HG03139 (cell line): ENCODE measurements at regions not wholly inside any gene's neighbourhood (a gene's known extent, or its start where the extent isn't known, plus 50 kb on each side); places are given as distances from the start of the nearest gene placed in this dataset.

Experiments
- ATAC-seq: cut with Tn5 transposase; IDR thresholded peaks from one replicate; pipeline ENCODE4 v1.9.1; 2021; ENCODE audit not compliant: unreplicated experiment

DNA sequence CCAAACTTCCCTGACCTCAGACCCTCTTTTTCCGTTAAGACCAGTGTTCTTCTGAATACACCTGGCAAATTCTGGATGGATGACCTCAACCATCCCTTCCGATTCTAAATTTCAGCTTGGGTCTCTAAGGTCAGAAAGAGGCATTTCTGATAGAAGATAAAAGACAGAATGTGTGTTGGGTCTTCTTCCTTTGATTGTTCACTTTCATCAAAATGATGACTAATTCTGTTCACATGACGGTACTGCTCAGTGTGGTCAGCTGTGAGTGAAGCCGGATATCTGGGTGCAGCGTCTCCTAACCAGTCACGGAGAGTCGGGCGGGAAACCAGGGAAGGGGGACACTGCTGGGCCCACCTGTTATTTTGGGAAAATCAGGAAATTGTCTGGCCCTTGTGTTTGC, 151.6 kb upstream of the NAV2 start:
- no peak for ATAC-seq

DNA sequence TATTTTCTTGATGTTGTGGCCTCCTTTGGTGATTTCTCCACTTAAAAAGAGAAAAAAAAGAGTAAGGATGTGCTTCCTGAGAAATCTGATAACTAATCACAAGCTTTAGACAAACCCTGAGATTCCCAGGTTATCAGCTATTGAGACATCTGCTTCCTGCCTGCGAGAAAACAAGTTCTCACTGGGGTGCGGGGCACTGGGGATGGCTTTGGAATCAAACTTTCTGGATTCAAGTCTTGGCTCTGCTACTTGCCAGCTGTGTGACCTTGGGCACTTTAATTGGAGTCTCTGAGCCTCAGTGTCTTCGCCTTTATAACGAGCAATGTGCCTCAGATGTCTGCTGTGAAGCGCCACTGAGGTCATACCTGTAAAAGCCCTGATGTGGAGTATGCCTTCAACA, 152.5 kb upstream of the NAV2 start:
- no peak for ATAC-seq

DNA sequence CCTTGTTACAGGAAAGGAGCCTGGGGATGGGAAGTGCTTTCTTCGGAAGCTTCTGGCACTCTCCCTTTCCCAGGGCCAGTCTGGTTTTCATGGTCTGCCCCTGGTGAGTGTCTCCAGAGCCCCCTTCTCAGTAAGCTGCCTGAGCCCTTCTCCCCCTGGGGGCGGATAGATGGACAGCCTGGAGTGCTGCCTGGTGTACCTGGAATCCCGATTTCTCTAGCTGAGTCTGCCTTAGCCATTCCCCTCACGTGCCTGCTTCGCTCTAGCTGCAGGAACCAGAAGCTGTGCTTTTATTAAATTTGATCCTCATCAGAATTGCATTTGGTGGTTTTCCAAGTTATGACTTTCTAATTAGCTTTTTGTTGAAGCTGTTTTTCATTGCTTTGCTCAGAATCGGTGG, 152.9 kb upstream of the NAV2 start:
- no peak for ATAC-seq

DNA sequence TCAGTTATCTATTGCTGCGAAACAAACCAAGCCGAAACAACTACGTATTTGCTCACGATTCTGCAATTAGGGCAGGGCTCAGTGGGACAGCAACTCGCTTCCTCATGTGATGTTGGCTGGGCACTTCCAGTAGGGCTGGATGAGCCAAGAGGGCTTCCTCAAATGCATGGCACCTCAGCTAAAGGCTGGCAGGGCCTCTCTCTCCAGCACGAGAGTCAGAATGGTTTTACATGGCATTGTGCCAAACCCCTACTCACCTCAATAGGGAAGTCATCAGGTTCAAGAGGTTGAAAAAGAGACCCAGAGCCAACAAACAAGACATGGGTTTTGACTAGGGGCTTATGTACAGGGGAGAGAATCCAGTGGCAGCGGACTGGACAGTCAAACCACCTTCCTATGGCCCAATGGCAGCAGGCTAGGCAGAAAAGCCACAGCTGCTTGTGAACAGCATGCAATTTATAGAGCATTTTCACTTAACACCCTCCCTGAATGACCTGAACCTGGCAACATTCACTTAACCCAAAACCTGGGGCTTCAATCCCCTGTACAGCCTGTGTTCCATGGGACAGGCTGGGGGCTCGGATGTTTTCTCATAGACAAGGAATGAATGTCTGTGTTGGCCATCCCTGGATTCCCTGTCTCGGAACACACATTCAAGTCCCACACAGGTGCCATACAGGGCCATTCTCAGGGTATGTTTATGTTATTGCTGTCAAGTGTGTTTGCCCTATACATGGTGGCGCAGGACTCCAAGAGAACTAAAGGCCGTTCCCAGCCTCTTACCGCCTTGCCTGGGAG, 154.2 kb upstream of the NAV2 start:
- ATAC-seq: no peak

DNA sequence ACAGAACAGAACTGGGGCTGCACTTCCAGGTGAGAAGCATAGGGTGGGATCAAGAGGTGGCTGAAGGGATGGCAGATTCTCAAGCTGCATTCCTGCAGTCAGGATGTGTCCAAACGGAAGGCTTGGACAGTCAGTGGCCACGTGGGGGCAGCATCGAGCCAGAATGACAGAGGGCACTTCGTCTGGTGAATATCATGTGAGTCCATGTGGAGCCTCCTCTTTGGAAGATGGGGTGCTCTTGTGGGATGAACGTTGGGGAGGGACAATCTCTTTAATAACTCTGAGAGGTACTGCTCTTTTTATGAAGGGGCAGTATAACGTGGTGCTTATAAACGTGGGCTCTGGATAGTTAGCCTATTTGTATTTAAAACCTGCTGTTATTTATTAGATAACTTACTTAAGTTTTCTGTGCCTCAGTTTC, 154.9 kb upstream of the NAV2 start:
- no peak for ATAC-seq

DNA sequence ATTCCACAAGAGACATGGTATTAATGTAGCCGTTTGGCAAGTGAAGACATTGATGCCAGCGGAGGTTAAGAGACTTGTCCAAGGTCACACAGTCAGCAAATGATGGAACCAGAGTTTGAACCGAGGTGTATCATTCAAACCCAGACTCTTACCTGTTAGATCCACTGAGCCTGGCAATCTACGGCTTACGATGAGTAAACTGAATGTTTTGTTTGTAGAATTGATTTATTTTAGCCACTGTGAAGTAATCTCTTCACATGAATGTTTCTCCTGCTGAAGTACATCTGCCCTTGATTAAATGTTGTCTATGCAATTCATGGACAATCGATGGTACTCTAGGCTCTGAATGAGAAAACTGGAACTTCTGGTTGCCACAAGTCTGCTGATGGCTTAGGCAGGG, 155.5 kb upstream of the NAV2 start:
- no peak for ATAC-seq

DNA sequence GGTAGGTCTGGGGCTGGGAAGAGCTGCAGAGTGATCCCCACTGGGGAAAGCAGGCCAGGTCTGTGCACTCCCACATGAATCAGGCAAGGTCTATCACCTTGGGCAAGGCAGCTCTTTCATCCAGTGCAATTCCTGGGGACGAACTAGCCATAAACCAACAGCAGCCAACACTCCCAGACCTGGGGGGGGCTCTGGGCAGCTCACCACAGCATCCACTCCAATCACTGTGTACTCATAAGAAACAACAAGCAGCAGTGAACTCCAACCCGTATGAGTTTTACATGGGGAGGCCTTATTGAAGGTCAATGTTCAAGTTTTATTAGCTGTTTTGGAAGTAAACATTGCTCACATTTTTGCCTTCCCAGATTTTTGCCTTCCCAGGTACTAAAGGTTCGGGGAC, 157.4 kb upstream of the NAV2 start:
- no peak for ATAC-seq

DNA sequence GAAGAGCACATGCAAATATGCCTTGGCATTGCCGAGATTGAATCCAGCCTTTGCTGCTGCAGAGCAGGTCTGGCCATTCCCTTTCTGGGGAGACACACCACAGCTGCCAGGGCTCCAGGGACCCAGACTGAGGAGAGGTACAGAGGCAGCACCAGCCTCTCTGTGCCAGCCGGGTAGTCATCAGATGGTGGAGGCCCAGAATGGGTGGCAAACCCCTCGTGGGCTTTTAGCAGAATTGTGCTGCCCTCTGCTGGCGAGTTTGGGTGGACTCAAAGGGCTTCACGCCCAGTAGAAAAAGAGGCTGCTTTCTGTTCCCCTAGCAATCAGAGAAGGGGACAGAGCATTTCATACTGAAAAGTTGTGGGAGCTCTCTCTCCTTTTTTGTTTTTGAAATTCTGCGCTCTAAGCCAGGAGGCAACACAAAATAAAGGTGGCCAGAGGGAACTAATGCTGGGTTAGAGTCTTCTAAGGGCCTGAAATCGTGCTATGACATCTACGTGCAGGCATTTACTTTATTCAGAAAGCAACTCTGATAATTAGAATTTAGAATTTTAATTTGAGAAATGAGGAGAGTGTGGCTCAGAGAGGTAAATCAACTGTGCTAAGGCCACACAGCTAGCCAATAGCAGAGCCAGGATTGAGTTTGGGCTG, 158.8 kb upstream of the NAV2 start:
- ATAC-seq: no peak

DNA sequence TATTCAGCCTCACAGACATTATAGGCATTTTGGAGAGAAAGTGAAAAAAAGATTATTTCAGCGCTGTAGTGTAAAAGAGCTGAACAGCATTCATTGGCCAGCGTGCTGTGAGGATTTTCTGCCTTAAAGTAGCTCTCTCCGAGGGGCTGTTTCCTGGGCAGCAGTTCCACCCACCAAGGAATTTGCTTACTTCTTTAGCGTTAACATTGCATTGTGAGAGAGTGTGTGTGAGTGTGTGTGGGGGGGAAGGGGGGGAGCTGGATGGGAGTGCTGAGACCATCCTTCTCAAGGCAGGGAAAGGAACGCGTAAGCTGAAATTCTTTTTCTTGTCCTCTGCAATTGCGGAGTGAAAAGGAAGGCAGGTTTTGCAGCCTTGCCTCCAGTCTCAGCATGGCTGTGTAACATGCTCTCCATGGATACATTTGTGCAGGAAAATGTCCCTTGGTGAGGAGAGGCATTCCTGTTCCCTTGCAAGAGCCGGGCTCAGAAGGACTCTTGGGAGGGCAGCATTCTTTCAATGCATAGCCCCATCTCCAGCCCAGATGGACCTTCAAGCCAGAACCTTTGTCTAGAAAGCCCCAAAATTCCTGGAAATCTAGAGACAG, 159.9 kb upstream of the NAV2 start:
- ATAC-seq: no peak

DNA sequence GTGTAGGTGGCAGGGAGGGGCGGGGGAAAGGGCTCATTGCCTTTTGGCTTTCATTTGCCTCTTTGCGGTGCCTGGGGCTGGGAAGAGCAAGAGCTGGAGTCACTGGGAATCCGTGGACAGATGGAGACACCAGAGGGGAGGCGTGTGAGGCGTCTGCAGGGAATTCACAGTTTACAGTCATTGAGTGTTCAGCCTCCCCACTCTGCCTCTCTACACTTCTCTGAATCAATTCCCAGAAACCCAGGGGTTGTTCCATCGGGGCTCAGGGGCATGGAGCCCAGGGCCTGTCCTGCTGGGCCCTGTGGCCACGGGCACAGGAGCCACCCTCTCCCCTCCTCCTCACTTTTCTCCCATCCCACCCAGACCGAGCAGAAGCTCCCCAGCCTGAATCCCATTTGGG, 160.5 kb upstream of the NAV2 start:
- ATAC-seq: no peak

DNA sequence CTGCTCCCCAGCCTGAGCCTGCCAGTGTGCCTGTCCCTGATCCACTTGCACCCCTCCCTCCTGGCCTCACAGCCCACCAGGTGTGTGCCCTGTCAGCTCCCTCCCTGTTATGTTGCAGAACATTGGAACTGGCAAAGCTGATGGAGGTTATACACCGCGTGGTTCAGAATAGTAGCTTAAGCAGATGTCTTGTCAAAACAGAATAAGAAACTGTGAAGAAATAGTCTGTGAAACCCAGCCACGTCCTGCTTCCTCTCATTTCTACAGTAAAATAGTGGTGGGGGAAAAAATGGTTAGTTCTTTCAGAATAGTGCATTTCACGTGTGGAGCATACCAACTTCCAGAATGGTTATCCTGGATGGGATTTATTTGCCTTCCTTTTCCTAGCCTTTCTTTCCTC, 161.2 kb upstream of the NAV2 start:
- no peak for ATAC-seq

DNA sequence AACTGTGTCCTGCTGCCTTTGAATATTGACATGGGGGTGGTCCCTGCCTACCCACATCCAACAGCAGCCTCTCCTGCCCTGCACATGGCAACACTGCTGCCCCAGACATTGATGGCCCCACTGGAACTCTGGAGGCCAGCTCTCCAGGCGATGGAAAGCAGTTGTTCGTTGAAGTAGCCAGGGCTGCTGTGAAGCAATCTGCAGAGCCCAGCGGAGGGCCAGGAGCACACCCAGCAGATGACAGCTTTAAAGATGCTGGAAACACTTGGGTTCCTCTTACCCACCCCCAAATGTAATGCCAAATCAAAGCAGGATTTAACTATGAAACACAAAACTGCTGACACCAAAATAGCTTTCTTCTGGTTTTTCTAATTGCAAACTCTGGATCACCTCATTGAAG, 165.6 kb upstream of the NAV2 start:
- ATAC-seq: no peak

DNA sequence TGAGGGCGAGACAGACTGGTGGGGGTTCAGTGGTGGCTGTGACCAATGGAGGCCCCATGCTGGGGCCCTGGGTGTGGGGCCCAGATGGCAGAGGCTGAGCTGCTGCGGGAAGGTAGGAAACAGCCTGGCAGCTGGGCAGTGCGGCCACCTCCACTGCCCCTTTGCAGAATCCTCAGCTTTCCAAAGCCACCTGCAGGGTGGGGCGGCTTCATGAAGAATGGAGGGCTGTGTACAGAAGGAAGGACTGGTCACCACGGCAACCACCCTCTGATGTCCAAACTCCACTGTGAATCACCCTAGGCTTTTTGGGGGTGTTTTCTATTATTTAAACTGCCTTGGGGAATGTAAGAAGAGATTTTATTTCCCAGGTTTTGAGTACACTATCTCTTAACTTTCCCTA, 166.3 kb upstream of the NAV2 start:
- no peak for ATAC-seq

DNA sequence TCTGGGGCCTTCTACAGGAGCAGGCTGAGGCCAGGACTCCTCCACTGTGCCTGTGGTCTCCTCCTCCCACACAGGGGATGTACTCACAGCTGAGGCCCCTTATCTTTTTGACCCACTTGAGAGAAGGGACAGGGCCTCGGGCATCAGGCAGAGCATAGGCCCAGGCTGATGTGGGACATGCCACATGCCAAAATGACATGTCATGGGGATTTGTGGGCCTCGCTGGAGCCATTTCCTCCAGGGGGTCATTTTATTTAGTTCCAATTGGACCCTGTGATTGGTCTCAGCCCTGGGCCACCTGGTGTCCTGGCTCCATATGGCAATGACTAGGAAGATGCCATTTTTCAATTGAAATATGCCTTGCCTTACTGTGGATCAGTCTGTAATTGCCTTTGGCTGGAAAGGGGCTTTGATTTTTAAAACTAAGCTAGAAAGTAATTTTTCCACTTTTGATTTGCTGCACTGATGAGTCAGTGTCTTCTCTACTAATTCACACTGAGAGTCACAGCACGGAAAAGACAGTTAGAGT, 171.1 kb upstream of the NAV2 start:
- no peak for ATAC-seq

DNA sequence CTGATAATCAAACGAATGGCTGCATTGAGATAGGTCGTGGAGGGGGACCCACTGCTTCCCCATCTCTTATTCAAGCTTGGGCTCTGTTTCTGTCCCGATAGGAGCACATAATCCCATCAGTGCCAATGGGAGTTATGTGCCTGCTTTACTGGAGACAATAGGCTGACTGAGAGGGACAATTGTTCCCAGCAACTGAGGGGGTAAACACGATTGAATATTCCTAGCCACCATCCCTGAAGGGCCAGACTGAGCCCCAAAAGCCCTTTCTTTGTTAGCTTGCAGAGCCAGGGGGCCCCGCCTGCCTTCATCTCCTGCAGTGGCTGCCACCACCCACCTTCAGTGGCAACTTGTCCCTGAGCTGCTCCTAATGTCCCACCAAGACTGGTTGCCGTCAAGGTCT, 172.8 kb upstream of the NAV2 start:
- ATAC-seq: no peak

DNA sequence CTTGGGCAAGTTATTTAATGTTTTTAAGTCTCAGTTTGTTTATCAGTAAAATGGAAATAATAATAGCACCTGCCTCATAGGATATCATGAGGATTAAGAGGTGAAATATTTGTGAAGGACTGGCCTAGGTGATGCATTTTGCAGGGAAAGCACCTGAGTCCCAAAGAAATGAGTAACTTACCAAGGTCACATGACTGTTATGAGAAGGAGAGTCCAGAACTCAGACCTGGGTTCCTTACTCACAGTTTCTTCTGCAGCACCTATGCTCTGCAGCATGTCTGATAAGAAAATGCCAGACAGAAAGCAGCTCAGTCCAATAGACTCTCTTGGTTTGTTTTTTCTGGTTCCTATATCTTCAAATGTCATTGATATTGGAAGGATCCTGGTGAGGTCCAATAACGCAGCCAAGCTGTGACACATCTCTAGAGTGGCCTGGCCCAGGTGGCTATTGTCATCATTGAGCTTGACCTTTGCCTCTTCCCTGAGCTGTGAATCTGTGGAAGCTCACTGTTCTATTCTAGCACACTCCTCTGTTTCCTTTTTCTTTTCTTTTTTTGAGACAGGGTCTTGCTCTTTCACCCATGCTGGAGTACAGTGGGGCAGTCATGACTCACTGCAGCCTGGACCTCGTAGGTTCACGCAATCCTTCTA, 174.7 kb upstream of the NAV2 start:
- no peak for ATAC-seq

DNA sequence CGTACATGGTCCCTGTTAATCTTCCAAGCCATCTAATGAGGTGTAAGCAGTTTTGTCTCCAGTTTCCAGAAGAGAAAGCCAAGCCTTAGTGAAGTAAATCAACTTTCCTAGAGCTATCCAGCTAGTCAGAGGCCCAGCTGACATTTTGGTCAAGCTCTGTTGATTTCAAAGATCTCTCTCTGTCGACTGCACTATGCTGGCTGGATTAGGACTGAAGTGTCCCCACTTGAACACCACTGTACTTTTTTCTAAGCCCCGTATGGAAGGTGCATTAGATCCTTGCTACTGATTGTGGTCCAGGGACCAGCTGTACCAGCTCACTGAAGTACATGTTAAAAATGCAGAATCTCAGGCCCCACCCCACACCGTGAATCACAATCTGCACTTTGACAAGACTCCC, 176.5 kb upstream of the NAV2 start:
- no peak for ATAC-seq

DNA sequence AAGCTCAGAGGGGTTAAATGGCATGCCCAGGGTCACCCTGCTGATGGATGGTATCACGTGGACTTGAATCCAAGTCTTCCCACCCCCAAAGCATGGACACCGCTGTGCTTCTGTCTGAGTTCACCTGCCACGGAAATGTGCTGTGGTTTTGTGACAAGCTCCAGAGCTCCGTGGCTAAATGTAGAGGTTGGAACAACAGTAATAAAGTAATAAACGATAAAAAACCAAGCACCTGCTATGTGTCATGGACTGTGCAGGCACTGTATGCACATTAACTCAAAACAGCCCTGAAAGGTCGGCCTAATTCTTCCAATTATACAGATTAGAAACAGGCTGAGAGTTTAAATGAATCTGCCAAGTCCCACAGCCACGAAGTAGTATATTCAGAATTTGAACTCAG, 182.1 kb upstream of the NAV2 start:
- ATAC-seq: no peak

DNA sequence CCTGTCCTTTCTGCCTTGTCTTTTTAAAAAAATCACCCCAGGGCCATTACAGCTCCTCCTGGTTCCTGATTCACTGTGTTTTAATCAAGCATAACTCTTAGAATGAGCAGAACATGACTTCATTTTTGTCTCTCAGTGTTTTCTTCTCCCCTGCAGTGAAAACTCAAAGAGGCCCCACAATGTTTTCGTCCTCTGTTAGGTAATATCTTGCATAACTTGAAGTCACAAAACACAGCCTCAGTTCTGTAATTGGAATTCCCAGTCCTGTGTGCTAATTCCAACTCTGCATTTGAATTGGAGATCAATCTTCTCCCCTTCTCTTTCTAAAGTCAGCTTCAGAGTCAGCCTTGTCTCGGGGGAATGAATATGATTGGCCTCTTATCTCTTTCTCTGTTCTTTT, 186.5 kb upstream of the NAV2 start:
- no peak for ATAC-seq

DNA sequence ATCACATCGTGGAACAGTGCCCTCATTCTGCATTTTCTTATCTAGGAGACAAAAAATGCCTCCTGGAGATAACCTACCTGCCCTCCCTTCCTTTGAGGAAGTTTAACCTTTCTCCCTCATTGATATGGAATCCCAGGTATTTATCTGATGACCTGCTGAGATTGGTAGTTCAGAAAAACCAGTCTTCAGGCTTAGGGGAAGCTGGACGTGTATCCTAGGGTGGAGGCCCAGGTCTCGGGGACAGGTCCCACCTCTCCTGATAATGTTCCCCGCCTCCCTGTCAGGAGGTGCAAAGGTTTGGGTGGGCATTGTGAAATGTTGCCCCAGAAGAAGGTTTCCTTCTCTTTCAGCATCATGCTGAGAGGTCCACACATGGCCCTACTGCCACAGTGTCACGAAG, 186.9 kb upstream of the NAV2 start:
- ATAC-seq: no peak

DNA sequence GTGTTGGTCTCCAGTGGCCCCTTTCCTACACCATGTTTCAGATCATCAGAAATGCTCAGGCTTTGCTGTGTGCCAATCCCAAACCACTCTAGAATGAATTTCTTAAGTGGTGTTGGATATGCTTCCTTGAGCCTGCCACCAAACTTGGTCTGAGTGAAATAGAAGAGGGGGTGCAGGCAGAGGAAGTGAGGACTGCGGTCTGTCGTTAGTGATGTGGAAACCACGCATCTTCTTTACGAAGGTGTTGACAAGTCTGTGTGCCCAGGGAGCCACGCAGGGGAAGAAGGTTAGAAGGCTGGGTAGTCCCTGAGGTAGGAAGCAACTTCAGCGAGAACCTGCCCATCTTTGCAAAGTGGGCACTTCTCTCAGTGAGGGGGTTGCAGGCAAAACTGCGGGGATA, 187.4 kb upstream of the NAV2 start:
- ATAC-seq: no peak

DNA sequence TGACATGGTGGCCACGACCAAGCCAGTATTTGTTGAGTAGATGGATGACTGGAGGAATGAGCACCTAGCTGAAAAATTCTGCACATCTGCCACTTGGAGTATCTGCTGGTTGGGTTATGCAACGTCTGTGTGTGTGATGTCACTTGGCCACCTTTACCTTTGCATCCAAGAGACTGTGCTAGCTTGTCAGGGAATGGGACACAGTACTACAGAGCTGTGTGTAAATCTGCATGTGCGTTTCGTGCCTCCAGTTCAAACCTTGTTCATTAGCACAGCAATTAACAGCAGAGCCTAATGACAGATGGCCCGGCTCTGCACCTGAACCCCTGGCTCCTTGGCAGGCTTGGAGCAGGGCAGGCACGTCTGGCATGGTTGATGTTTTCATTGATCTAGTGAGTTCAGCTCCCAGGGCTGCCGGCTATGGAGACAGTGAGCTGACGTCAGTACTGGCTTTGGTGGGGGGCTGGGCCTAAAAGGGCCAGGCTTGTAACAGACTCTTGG, 188.4 kb upstream of the NAV2 start:
- ATAC-seq: no peak
